Transverse colon (tissue), 4 donors: ENCODE measurements at regions not wholly inside any gene's neighbourhood (a gene's known extent, or its start where the extent isn't known, plus 50 kb on each side); places are given as distances from the start of the nearest gene placed in this dataset.

ENCODE experiments used
- DNase-seq: peaks from one replicate; pipeline ENCODE4 v3.0.0-alpha.2; 2019
- H3K27ac ChIP-seq, 4 donors: fragments of 200-600 bp; sonication (generic); 2 replicates each; pipeline ENCODE4 v1.5.1; 2016 to 2018; ENCODE audit warnings: inconsistent platforms in 4 of 4
- H3K27me3 ChIP-seq: fragments of 200-600 bp; sonication (generic); 2 replicates; pipeline ENCODE4 v1.5.1; 2017; ENCODE audit warnings: inconsistent platforms
- H3K36me3 ChIP-seq, 4 donors: fragments of 200-600 bp; sonication (generic); 2 replicates each; pipeline ENCODE4 v1.5.1; 2017 to 2019; ENCODE audit warnings: inconsistent platforms in 4 of 4
- H3K4me1 ChIP-seq, 4 donors: fragments of 200-600 bp; sonication (generic); 2 replicates each; pipeline ENCODE4 v1.5.1; 2017 to 2020; ENCODE audit warnings: inconsistent platforms in 4 of 4
- H3K4me3 ChIP-seq, 4 donors: fragments of 200-600 bp; sonication (generic); 1 replicate in 1 of 4; 2 replicates in 3 of 4; pipeline versions ENCODE4 v1.5.1 to v1.6.1; 2017 to 2019; ENCODE audit warnings: inconsistent platforms in 4 of 4
- H3K9me3 ChIP-seq, 2 donors: fragments of 200-600 bp; sonication (generic); 2 replicates each; pipeline ENCODE4 v1.5.1; 2017 to 2019; ENCODE audit warnings: inconsistent platforms in 2 of 2
- CTCF ChIP-seq, 5 experiments: fragments of 200-600 bp in 3 of 5; fragments of 450-650 bp in 2 of 5; sonication (generic) in 3 of 5; IDR thresholded peaks; 1 replicate in 2 of 5; 2 replicates in 3 of 5; pipeline ENCODE4 v1.5.1; 2016 to 2017; ENCODE audit warnings: antibody characterized with exemption in 5 of 5, inconsistent platforms in 3 of 5, mild to moderate bottlenecking in 2 of 5, moderate library complexity in 1 of 5
- EP300 ChIP-seq: sonication (generic); formaldehyde crosslinking; IDR thresholded peaks from one replicate; pipeline ENCODE4 v1.6.1; 2017; ENCODE audit warnings: antibody characterized with exemption, low read depth
- POLR2A ChIP-seq: fragments of 450-650 bp; IDR thresholded peaks from one replicate; pipeline ENCODE4 v1.6.1; 2016; ENCODE audit warnings: antibody characterized with exemption, mild to moderate bottlenecking, moderate library complexity
- POLR2AphosphoS5 ChIP-seq, 3 donors: sonication (generic); formaldehyde crosslinking; IDR thresholded peaks; one replicate each; pipeline ENCODE4 v1.6.1; 2016; ENCODE audit warnings: antibody characterized with exemption in 3 of 3
- WGBS, 2 donors: methylation state at CpG; one replicate each; pipeline ENCODE4 v1.1.5; 2018; ENCODE audit warnings: low coverage in 1 of 2; 5-methylcytosine and 5-hydroxymethylcytosine counted together
- in situ Hi-C, 4 donors: fragments of 200-750 bp; cut with MboI; loops; one replicate each; pipeline versions ENCODE4 v1.15.0 to v1.15.1; 2017; ENCODE audit warnings: low sequenced_read_pairs in 3 of 4, low pct_ligation_motif_present in 1 of 4, low pct_unique_long_range_greater_than_20kb in 1 of 4
- intact Hi-C: fragments of 100-400 bp; cut with DNase I; formaldehyde crosslinking; loops from one replicate; pipeline ENCODE4 v1.15.1; 2023; ENCODE audit warnings: low total_unique reads

- in situ Hi-C loops, result no loop called here
These were observed 420.4 kb downstream of the HTR7 start for GRCh38 chr10:90437452-90437851.

DNA sequence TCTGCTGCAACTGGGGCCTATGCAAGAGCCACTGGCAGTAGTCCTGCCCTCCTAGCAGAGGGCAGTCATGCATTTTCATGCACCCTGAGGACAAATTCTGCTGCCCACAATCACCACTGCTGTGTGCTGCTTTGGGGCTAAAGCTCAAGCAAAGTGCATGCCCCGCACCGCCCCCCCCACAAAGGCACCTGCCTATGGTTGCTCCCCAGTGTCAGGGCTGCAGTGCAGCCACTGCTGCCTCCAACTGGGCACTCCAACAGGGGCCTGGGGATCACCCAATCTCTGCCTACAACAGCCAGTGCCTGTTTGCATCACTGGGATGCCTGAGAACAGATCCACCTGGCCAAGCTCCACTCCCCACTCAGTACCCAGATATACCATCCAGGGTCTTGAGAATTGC, 417.0 kb downstream of the HTR7 start:
- H3K4me1 ChIP-seq, result no peaks in the 10 kb centered on the region
- no peak for DNase-seq
- no peaks in the 10 kb centered on the region for H3K27me3 ChIP-seq
- no peak overlapping the region for H3K27ac ChIP-seq
- H3K36me3 ChIP-seq, result no peaks in the 10 kb centered on the region
- intact Hi-C loops, result no loop called here
- WGBS, 2 donors, result 83% methylated on average over 1 of the region's 2 CpGs; no CpG with 5 or more reads in 1 of the 2 donors
- TF ChIP-seq POLR2AphosphoS5 (IDR thresholded peaks at IDR 0.05) (no peak), POLR2A (no peak), CTCF (IDR thresholded peaks at IDR 0.05) (no peak), EP300 (no peak)
- H3K4me3 ChIP-seq, result no peak overlapping the region
- in situ Hi-C loops, result no loop called here
- H3K9me3 ChIP-seq, result peaks cover 0 to 11% of the 10 kb centered on the region in 2 donors

More at GRCh38 chr10:90437452-90437851, 420.4 kb downstream of the HTR7 start:
- DNase-seq, result no peak
- no peak for TF ChIP-seq CTCF (IDR thresholded peaks at IDR 0.05)
- no peak for TF ChIP-seq POLR2A
- TF ChIP-seq EP300, result no peak
- TF ChIP-seq POLR2AphosphoS5 (IDR thresholded peaks at IDR 0.05), result no peak
- intact Hi-C loops, result no loop called here
- H3K27ac ChIP-seq, result no peak overlapping the region
- H3K9me3 ChIP-seq, result peaks cover 0 to 11% of the 10 kb centered on the region in 2 donors
- H3K4me3 ChIP-seq, result no peak overlapping the region
- H3K27me3 ChIP-seq, result no peaks in the 10 kb centered on the region
- WGBS, 2 donors, result 41% methylated on average over 1 of the region's 1 CpG; no CpG with 5 or more reads in 1 of the 2 donors
- no peaks in the 10 kb centered on the region for H3K36me3 ChIP-seq
- no peaks in the 10 kb centered on the region for H3K4me1 ChIP-seq

GRCh38 chr10:90443342-90443741, 414.5 kb downstream of the HTR7 start:
- WGBS, 2 donors, result 73 to 76% methylated on average over 3 of the region's 3 CpGs
- no peaks in the 10 kb centered on the region for H3K4me1 ChIP-seq
- peaks cover 0 to 11% of the 10 kb centered on the region in 2 donors for H3K9me3 ChIP-seq
- H3K4me3 ChIP-seq, result no peak overlapping the region
- H3K27ac ChIP-seq, result no peak overlapping the region
- no peak for DNase-seq
- intact Hi-C loops (no loop called here), in situ Hi-C loops (no loop called here)
- H3K27me3 ChIP-seq, result no peaks in the 10 kb centered on the region
- no peaks in the 10 kb centered on the region for H3K36me3 ChIP-seq
- TF ChIP-seq CTCF (IDR thresholded peaks at IDR 0.05) (no peak), POLR2A (no peak), POLR2AphosphoS5 (IDR thresholded peaks at IDR 0.05) (no peak), EP300 (no peak)

DNA sequence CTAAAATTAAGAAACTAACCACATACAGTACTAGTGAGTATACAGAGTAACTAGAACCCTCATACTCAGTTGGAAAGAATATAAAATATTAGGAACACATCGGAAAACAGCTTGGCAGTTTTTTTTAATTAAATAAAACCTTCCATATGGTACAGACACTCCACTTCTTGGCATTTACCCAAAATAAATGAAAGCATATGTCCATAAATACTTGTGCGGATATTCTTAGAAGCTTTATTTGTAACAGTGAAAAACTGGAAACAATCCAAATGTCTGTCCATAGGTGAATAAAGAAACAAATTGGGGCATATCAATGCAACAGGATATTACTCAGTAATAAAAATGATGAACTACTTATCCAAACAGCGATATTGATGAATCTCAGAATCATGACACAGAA, 410.0 kb downstream of the HTR7 start:
- H3K9me3 ChIP-seq, result no peaks in the 10 kb centered on the region
- no peaks in the 10 kb centered on the region for H3K4me1 ChIP-seq
- H3K4me3 ChIP-seq, result no peak overlapping the region
- in situ Hi-C loops, result no loop called here
- TF ChIP-seq POLR2AphosphoS5 (IDR thresholded peaks at IDR 0.05) (no peak), POLR2A (no peak), CTCF (IDR thresholded peaks at IDR 0.05) (no peak), EP300 (no peak)
- H3K36me3 ChIP-seq, result no peaks in the 10 kb centered on the region
- intact Hi-C loops, result no loop called here
- WGBS, 2 donors, result 39 to 70% methylated on average over 3 of the region's 3 CpGs
- H3K27me3 ChIP-seq, result no peaks in the 10 kb centered on the region
- DNase-seq, result no peak
- H3K27ac ChIP-seq, result no peak overlapping the region
